GM21825 (cell line): ENCODE measurements at regions not wholly inside any gene's neighbourhood (a gene's known extent, or its start where the extent isn't known, plus 50 kb on each side); places are given as distances from the start of the nearest gene placed in this dataset.
"Not testable (repeated sequence)": the region's sequence is repeated elsewhere in the genome, so short reads cannot be mapped to it uniquely, and the experiment has no call there.

Experiments
- ATAC-seq: cut with Tn5 transposase; IDR thresholded peaks from one replicate; pipeline ENCODE4 v1.9.1; 2021; ENCODE audit warnings: mild to moderate bottlenecking, moderate library complexity; ENCODE audit not compliant: unreplicated experiment

GRCh38 chr13:55553701-55554100, 1587.0 kb upstream of the PRR20A start:
- no peak for ATAC-seq

GRCh38 chr13:55554741-55555140, 1586.0 kb upstream of the PRR20A start:
- no peak for ATAC-seq

GRCh38 chr13:55560331-55560730, 1580.4 kb upstream of the PRR20A start:
- ATAC-seq: no peak

- ATAC-seq: no peak
Observed at GRCh38 chr13:55563267-55563666, 1577.5 kb upstream of the PRR20A start.

GRCh38 chr13:55566334-55566733, 1574.4 kb upstream of the PRR20A start:
- no peak for ATAC-seq

- ATAC-seq: no peak
Observed at GRCh38 chr13:55566779-55567178, 1573.9 kb upstream of the PRR20A start.

- ATAC-seq: no peak
Observed at GRCh38 chr13:55567721-55568625, 1572.7 kb upstream of the PRR20A start.

GRCh38 chr13:55569082-55569481, 1571.6 kb upstream of the PRR20A start:
- ATAC-seq: no peak

GRCh38 chr13:55569514-55569913, 1571.2 kb upstream of the PRR20A start:
- no peak for ATAC-seq

GRCh38 chr13:55570371-55570770, 1570.3 kb upstream of the PRR20A start:
- ATAC-seq: no peak

GRCh38 chr13:55571237-55571867, 1569.4 kb upstream of the PRR20A start:
- ATAC-seq: no peak

GRCh38 chr13:55572408-55572807, 1568.3 kb upstream of the PRR20A start:
- ATAC-seq: no peak

GRCh38 chr13:55572862-55573261, 1567.9 kb upstream of the PRR20A start:
- no peak for ATAC-seq

GRCh38 chr13:55573565-55573964, 1567.2 kb upstream of the PRR20A start:
- no peak for ATAC-seq

- no peak for ATAC-seq
Observed at GRCh38 chr13:55576389-55576788, 1564.3 kb upstream of the PRR20A start.

GRCh38 chr13:55577082-55577846, 1563.5 kb upstream of the PRR20A start:
- no peak for ATAC-seq

GRCh38 chr13:55577847-55578210, 1562.9 kb upstream of the PRR20A start:
- ATAC-seq: no peak

- ATAC-seq: not testable (repeated sequence)
Observed at GRCh38 chr13:55582294-55582693, 1558.4 kb upstream of the PRR20A start.

GRCh38 chr13:55583953-55584593, 1556.6 kb upstream of the PRR20A start:
- ATAC-seq: no peak

- ATAC-seq: no peak
Observed at GRCh38 chr13:55602784-55603183, 1537.9 kb upstream of the PRR20A start.

- ATAC-seq: no peak
Observed at GRCh38 chr13:55606045-55606665, 1534.6 kb upstream of the PRR20A start.
